Ecto neural progenitor cell (in vitro differentiated cells): ENCODE measurements at regions not wholly inside any gene's neighbourhood (a gene's known extent, or its start where the extent isn't known, plus 50 kb on each side); places are given as distances from the start of the nearest gene placed in this dataset.
A peak's percentile ranks its signal among the peaks of the same experiment; 100 is the strongest.

ENCODE experiments used
- DNase-seq: peaks from one replicate; pipeline ENCODE4 v3.0.0-alpha.2; 2018; ENCODE audit warnings: low spot score

GRCh38 chrX:107560980-107561379, 67.3 kb upstream of the PRPS1 start:
- DNase-seq, result no peak

GRCh38 chrX:107561468-107562215, 66.7 kb upstream of the PRPS1 start:
- no peak for DNase-seq

GRCh38 chrX:107562482-107562881, 65.8 kb upstream of the PRPS1 start:
- no peak for DNase-seq

GRCh38 chrX:107563824-107564223, 64.5 kb upstream of the PRPS1 start:
- DNase-seq, result no peak

- no peak for DNase-seq
These were observed 63.3 kb upstream of the PRPS1 start for GRCh38 chrX:107565015-107565414.

- DNase-seq, result peak; percentile 69
These were observed 62.2 kb upstream of the PRPS1 start for GRCh38 chrX:107565931-107566603.

GRCh38 chrX:107566604-107567262, 61.6 kb upstream of the PRPS1 start:
- no peak for DNase-seq

GRCh38 chrX:107567370-107567769, 60.9 kb upstream of the PRPS1 start:
- DNase-seq, result no peak

GRCh38 chrX:107571296-107571998, 56.9 kb upstream of the PRPS1 start:
- DNase-seq, result no peak

- no peak for DNase-seq
These were observed 55.3 kb upstream of the PRPS1 start for GRCh38 chrX:107573016-107573415.

GRCh38 chrX:107574054-107574683, 54.1 kb upstream of the PRPS1 start:
- no peak for DNase-seq

GRCh38 chrX:107574711-107575110, 53.6 kb upstream of the PRPS1 start:
- no peak for DNase-seq

- no peak for DNase-seq
These were observed 51.9 kb upstream of the PRPS1 start for GRCh38 chrX:107576392-107576791.

- DNase-seq, result no peak
These were observed 51.5 kb upstream of the PRPS1 start for GRCh38 chrX:107576841-107577240.

GRCh38 chrX:107577933-107578332, 50.4 kb upstream of the PRPS1 start:
- DNase-seq, result no peak
